CD4-positive, alpha-beta T cell treated with Interleukin-6 for 4 hours (primary cell): ENCODE measurements at regions not wholly inside any gene's neighbourhood (a gene's known extent, or its start where the extent isn't known, plus 50 kb on each side); places are given as distances from the start of the nearest gene placed in this dataset.
"Not testable (repeated sequence)": the region's sequence is repeated elsewhere in the genome, so short reads cannot be mapped to it uniquely, and the experiment has no call there.

ENCODE experiments used
- DNase-seq: peaks from one replicate; pipeline ENCODE4 v3.0.0-alpha.2; 2020; ENCODE audit warnings: mixed read lengths

GRCh38 chr1:208652296-208653160 is 408.3 kb upstream of the PLXNA2 start:
- DNase-seq: peak; percentile 8

- DNase-seq: no peak
These were observed 409.2 kb upstream of the PLXNA2 start for GRCh38 chr1:208653426-208653825.

GRCh38 chr1:208654241-208654640 is 410.1 kb upstream of the PLXNA2 start:
- no peak for DNase-seq

DNA sequence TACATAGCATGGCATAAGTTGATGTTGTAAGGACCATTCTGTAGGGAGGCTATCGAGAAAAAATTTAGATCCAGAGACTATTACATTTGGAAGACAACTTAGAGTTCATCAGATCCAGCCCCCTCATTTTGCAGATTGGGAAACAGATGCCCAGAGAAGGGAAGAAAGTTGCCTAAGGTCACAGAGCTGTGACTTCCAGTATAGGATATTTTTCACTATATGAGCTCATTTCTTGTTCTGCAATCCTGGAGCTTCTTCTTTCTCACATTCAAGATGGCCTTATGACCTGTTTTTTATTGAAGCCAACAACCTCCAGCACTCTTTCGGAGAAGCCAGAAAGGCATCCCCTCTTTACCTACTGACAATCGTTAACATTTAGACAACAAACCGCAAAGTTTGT is 421.8 kb upstream of the PLXNA2 start:
- DNase-seq: no peak

- DNase-seq: no peak
These were observed 424.8 kb upstream of the PLXNA2 start for GRCh38 chr1:208668991-208669390.

- DNase-seq: no peak
These were observed 426.6 kb upstream of the PLXNA2 start for GRCh38 chr1:208670778-208671177.

DNA sequence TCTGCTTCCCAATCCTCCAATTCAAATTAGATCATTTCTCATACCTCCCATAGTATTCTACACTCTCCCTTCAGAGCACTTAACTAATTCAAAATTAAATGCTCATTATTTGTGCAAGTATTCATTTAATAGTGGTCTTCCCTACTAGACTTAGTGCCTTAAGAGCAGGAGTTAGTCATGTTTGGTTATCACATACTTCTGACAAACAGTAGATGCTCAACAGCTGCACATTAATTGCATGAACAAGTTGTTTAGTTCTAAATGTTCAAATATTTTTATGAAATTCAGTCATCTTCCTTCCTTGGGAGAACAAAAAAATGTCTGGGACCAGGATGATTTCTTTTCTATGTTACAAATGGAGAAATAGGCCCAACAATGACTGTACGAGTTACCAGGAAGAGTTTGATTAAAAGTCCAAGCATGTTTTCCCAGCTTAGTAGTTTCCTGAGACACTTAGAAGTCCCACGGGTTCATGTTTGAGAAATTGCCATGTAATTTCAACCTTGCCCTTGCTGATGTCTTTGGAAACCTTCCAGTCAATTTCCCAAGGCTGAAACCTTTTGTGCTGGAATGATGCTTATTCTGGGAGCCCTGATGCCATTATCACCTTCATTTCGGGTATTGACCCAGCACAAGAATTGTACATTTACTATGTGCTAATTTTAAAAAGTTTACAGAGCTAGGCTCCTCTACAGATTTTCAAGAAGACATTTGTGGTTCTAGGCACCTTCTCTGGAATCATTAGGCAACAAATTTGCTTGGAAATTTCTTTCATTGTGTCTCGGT is 437.9 kb upstream of the PLXNA2 start:
- DNase-seq: no peak

GRCh38 chr1:208682664-208683013 is 438.5 kb upstream of the PLXNA2 start:
- no peak for DNase-seq

GRCh38 chr1:208683141-208683540 is 439.0 kb upstream of the PLXNA2 start:
- DNase-seq: no peak

GRCh38 chr1:208684192-208684591 is 440.0 kb upstream of the PLXNA2 start:
- no peak for DNase-seq

DNA sequence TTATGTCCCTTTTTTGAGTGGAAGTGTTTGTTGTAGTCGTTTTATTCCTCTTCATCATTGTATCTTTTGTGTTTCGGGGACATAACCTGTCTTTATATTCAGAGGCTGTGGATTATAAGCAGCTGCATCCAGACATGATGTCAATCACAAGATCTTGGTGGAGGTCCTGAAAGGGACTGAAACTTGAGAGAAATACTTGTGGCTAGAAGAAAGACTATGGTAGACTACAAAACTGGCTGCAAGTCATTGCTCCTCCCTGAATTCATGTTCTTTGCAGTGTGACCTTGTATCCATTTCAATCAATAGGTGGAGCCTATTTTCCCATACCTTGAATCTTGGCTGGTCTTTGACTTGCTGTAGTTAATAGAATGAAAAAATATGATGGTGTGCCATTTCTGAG is 442.4 kb upstream of the PLXNA2 start:
- no peak for DNase-seq

- DNase-seq: no peak
These were observed 444.6 kb upstream of the PLXNA2 start for GRCh38 chr1:208688656-208689315.

- DNase-seq: no peak
These were observed 446.8 kb upstream of the PLXNA2 start for GRCh38 chr1:208691012-208691411.

GRCh38 chr1:208709981-208710380 is 465.8 kb upstream of the PLXNA2 start:
- DNase-seq: no peak

DNA sequence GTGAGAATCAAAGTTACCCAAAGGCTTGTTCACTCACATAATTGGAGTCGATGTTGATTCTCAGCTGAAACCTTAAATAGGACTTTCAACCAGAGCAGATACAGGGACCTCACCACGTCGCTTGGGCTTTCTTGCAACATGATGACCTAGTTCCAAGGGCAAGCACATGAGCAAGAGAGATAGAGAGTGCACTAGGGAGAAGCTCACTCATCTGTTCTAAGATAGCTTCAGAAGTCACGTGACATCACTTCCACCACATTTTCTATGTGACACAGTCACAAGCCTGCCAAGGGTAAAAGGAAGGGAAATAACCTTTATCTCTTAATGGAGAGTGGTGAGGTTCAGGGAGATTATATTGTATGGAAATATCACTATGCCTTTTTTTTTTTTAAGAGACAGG is 470.1 kb upstream of the PLXNA2 start:
- DNase-seq: no peak

GRCh38 chr1:208717525-208717924 is 473.3 kb upstream of the PLXNA2 start:
- no peak for DNase-seq

DNA sequence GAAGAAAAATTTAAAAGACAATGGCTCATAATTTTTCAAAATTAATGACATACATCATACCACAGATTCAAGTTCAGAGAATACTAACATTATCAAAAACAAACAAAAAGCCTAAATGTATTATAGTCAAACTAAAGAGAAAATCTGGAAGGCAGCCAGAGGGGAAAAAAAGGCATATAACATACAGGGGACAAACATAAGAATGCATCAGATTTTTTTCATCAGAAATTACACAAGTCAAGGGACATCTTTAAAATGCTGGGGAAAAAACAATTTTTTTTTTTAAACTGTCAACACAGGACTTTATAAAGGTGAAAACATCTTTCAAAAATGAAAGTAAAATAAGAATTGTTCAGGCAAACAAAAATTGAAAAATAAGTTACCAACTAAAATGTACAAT is 478.4 kb upstream of the PLXNA2 start:
- no peak for DNase-seq

DNA sequence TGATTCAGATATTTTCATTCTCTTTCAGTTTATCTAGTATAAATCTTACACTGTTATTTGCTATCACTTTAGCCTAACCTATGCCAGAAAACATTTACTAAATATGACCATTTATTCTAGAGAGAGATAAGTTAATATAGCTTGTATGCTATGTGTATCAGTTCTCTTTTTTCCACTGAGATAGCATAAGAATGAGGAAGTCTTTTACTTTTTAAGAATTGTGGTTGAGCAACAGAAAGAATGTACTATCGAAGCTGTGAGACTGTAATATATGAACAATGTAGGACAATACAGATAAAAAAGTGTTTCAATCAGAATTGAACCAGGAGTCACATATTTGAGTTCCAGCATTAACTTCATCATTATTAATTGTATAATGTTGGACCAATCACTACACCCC is 479.9 kb upstream of the PLXNA2 start:
- DNase-seq: no peak

DNA sequence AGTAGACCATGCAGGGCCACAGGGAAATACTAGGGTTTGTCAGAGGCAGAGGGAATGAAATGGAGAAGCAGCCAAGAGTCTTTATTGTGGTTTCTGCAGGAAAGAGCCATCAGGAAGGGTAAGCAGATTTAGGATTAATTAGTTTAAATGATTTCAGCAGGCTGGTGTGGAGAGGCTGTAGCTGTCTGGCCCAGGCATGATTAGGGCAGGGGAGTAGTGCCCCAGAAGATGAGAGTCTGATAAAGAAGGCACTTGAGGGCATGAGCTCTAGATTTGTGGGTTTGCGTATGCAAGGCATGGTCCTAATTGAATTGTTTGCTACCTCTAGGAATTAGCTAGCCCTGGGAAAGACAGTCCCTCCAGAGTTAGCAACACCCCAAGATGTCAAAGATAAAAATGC is 484.6 kb upstream of the PLXNA2 start:
- no peak for DNase-seq

DNA sequence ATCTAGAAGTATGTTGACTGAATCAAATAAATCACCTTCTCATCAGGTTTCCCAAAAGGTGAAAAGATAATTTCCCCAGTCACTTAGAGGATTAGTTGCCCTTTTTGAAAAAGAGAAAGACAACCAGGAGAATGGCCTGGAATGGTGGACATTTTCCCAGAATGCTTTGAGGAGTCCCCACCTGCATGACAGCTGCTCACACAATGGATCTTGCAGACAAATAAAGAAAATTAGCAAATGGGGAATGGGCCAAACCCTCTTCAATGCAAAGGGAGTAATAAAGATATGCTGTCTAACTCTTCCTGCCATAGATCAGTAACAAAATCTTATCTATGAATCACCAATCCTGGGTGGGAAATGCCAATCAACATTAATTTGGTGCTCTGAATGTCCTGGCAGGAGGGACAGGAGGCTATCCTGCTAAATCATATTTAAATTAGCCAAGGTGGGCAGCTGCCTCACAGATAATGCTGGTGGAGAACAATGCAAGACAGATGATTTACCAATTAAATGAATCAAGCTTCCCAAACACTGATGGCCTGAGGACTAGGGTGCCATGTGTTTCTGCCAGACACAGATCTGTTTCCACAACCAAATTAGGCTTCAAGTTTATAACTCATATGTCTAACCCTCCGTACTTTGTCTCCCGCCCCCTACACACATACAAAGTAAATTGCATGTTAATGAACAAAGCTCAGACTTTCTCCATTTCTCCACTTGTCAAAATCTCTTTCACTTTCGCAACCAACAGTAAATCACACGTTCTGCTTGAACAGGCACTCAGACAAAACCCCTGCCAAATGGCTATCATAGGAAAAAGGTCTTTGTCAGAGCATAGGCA is 488.0 kb upstream of the PLXNA2 start:
- DNase-seq: no peak

DNA sequence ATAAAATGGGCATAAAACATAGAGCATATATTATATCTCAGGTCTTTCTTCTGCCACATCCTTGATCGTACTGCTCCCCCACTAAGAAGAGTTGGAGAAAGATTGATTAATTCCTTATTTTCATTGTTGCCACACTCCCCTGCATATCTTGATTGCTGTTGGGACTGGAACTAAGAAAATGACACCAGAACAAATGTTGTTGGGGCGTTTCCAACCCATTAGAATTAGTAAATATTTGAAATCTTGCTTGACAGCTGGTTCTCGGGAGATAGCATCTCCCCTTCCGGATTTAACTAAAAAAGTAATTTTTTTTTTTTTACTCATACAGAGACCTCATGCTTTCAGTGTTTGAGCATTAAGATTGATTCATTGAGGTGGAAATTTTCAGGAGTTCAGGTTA is 493.0 kb upstream of the PLXNA2 start:
- no peak for DNase-seq

- no peak for DNase-seq
These were observed 493.7 kb upstream of the PLXNA2 start for GRCh38 chr1:208737922-208738321.

DNA sequence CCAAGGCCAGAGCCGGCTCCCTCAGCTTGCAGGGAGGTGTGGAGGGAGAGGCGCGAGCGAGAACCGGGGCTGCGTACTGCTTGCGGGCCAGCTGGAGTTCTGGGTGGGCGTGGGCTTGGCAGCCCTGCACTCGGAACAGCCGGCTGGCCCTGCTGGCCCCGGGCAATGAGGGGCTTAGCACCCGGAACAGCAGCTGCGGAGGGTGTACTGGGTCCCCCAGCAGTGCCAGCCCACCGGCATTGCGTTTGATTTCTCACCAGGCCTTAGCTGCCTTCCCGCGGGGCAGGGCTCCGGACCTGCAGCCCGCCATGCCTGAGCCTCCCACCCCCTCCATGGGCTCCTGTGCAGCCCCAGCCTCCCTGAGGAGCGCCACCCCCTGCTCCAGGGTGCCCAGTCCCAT is 495.5 kb upstream of the PLXNA2 start:
- DNase-seq: not testable (repeated sequence)
